GM12878 (cell line): ENCODE measurements at regions not wholly inside any gene's neighbourhood (a gene's known extent, or its start where the extent isn't known, plus 50 kb on each side); places are given as distances from the start of the nearest gene placed in this dataset.

ENCODE experiments used
- ATAC-seq: fragments of 200-7000 bp; cut with Tn5 transposase; 3 replicates; pipeline ENCODE4 v1.9.1; 2020; ENCODE audit warnings: mild to moderate bottlenecking, moderate library complexity
- BruUV-seq: library from RNA; stranded (reverse); fragments of 400-500 nt; replicated peaks from 2 replicates; lab custom pipeline; 2021; lab: Mats Ljungman, UMichigan
- CTCF ChIA-PET: fragments of 300-600 bp; sonication (Branson Sonifier 250); formaldehyde crosslinking; extraction: SDS; loops from one replicate; lab custom pipeline; 2021; ENCODE audit warnings: inconsistent platforms; lab: Yijun Ruan, JAX
- POLR2A ChIA-PET: fragments of 350-600 bp; formaldehyde crosslinking; extraction: SDS; loops from one replicate; lab custom pipeline; 2021; ENCODE audit warnings: inconsistent platforms; lab: Charles Lee
- RAD21 ChIA-PET: fragments of 300-600 bp; sonication (Branson Sonifier 250); formaldehyde crosslinking; loops from one replicate; lab custom pipeline; 2023; ENCODE audit warnings: antibody characterized with exemption; ENCODE audit not compliant: unreplicated experiment; lab: Charles Lee
- SMC1A ChIA-PET: fragments of 300-600 bp; sonication (Branson Sonifier 250); formaldehyde crosslinking; loops from one replicate; lab custom pipeline; 2023; ENCODE audit not compliant: unreplicated experiment, uncharacterized antibody; lab: Charles Lee
- DNase-seq: peaks from one replicate; pipeline ENCODE4 v3.0.0-alpha.2; 2011; ENCODE audit warnings: low read depth, low spot score
- FAIRE-seq: peaks from 3 replicates; lab custom pipeline; 2011; peaks lifted over from hg19 to GRCh38; lab: Jason Lieb, UNC
- H2AFZ ChIP-seq: 2 replicates; pipeline ENCODE4 v1.6.0; 2011; ENCODE audit warnings: low read depth, low read length, control low read depth; ENCODE audit not compliant: control insufficient read depth
- H3K27ac ChIP-seq: 2 replicates; pipeline ENCODE4 v1.5.1; 2011; ENCODE audit warnings: control low read depth; ENCODE audit not compliant: control insufficient read depth, insufficient read depth
- H3K27me3 ChIP-seq, 2 experiments: replicated peaks in 1 of 2; 2 replicates each; pipeline versions ENCODE4 v1.6.0 to v1.6.1; 2011; ENCODE audit warnings: low read length in 1 of 2; ENCODE audit not compliant: control insufficient read depth in 2 of 2, insufficient read depth in 2 of 2
- H3K36me3 ChIP-seq, 2 experiments: 2 replicates each; pipeline ENCODE4 v1.5.1; 2011; ENCODE audit warnings: low read length in 1 of 2; ENCODE audit not compliant: control insufficient read depth in 2 of 2, insufficient read depth in 2 of 2
- H3K4me1 ChIP-seq: 2 replicates; pipeline ENCODE4 v1.6.1; 2011; ENCODE audit warnings: mild to moderate bottlenecking, low read length, moderate library complexity, mixed read lengths; ENCODE audit not compliant: control insufficient read depth, insufficient read depth
- H3K4me2 ChIP-seq: 2 replicates; pipeline ENCODE4 v1.6.0; 2011; ENCODE audit warnings: control low read depth; ENCODE audit not compliant: control insufficient read depth, insufficient read depth
- H3K4me3 ChIP-seq: fragments of 200-600 bp; sonication (generic); 2 replicates; pipeline ENCODE4 v1.5.1; 2016
- H3K79me2 ChIP-seq: 2 replicates; pipeline ENCODE4 v1.6.0; 2011; ENCODE audit warnings: low read length; ENCODE audit not compliant: control insufficient read depth, insufficient read depth
- H3K9ac ChIP-seq: 2 replicates; pipeline ENCODE4 v1.8.0; 2011; ENCODE audit warnings: low read length, control low read depth, mixed read lengths; ENCODE audit not compliant: control insufficient read depth, insufficient read depth
- H3K9me3 ChIP-seq: replicated peaks from 3 replicates; pipeline ENCODE4 v1.5.1; 2011; ENCODE audit warnings: mild to moderate bottlenecking, low read length; ENCODE audit not compliant: control insufficient read depth, insufficient read depth
- H4K20me1 ChIP-seq: 2 replicates; pipeline ENCODE4 v1.6.0; 2011; ENCODE audit not compliant: control insufficient read depth, insufficient read depth
- ATF2 ChIP-seq: IDR thresholded peaks from 2 replicates; pipeline ENCODE4 v1.6.1; 2012; ENCODE audit warnings: low read length, inconsistent platforms
- IRF5 ChIP-seq: fragments of 450-650 bp; IDR thresholded peaks from 2 replicates; pipeline ENCODE4 v1.6.1; 2017; ENCODE audit warnings: borderline replicate concordance
- LARP7 ChIP-seq: fragments of 450-650 bp; IDR thresholded peaks from 2 replicates; pipeline ENCODE4 v1.6.1; 2017; ENCODE audit warnings: mild to moderate bottlenecking
- MEF2A ChIP-seq: IDR thresholded peaks from 2 replicates; pipeline ENCODE4 v1.6.1; 2011; ENCODE audit warnings: low read depth, mild to moderate bottlenecking, low read length, moderate library complexity; ENCODE audit not compliant: insufficient read depth
- MEF2B ChIP-seq: fragments of 450-650 bp; IDR thresholded peaks from 2 replicates; pipeline ENCODE4 v1.6.1; 2018; ENCODE audit warnings: mild to moderate bottlenecking, moderate library complexity; ENCODE audit not compliant: partially characterized antibody, poor library complexity, severe bottlenecking
- MTA3 ChIP-seq: IDR thresholded peaks from 2 replicates; pipeline ENCODE4 v1.6.1; 2012; ENCODE audit warnings: low read length, inconsistent platforms, borderline replicate concordance
- NBN ChIP-seq: fragments of 450-650 bp; IDR thresholded peaks from 2 replicates; pipeline ENCODE4 v1.6.1; 2016
- NFIC ChIP-seq: IDR thresholded peaks from 2 replicates; pipeline ENCODE4 v1.6.1; 2012; ENCODE audit warnings: low read depth, mild to moderate bottlenecking, inconsistent platforms, low read length, moderate library complexity
- NR2F1 ChIP-seq: fragments of 450-650 bp; conservative IDR thresholded peaks from 2 replicates; pipeline ENCODE4 v1.6.1; 2017; ENCODE audit warnings: mild to moderate bottlenecking
- RCOR1 ChIP-seq: conservative IDR thresholded peaks from 2 replicates; pipeline ENCODE4 v1.6.1; 2012; ENCODE audit warnings: low read depth, low read length, improper control_type of control experiment
- RELA ChIP-seq: fragments of 450-650 bp; IDR thresholded peaks from 2 replicates; pipeline ENCODE4 v1.8.0; 2014; ENCODE audit warnings: borderline replicate concordance; ENCODE audit not compliant: partially characterized antibody
- SMC3 ChIP-seq: IDR thresholded peaks from 2 replicates; pipeline ENCODE4 v1.6.1; 2011; ENCODE audit warnings: low read length, improper control_type of control experiment, borderline replicate concordance
- TBL1XR1 ChIP-seq: IDR thresholded peaks from 2 replicates; pipeline ENCODE4 v1.6.1; 2012; ENCODE audit warnings: low read depth, low read length, improper control_type of control experiment
- ZNF592 ChIP-seq: fragments of 450-650 bp; IDR thresholded peaks from 2 replicates; pipeline ENCODE4 v1.6.1; 2017; ENCODE audit warnings: mild to moderate bottlenecking, moderate library complexity
- ZSCAN29 ChIP-seq: fragments of 450-650 bp; IDR thresholded peaks from 2 replicates; pipeline ENCODE4 v1.6.1; 2017; ENCODE audit warnings: mild to moderate bottlenecking, moderate library complexity
- WGBS: methylation state at CpG from one replicate; pipeline ENCODE4 v1.1.6; 2016; ENCODE audit warnings: low lambda C conversion rate; ENCODE audit not compliant: insufficient replicate concordance, insufficient coverage; ENCODE audit errors: missing lambda C conversion rate; 5-methylcytosine and 5-hydroxymethylcytosine counted together
- in situ Hi-C: fragments of 300-500 bp; cut with MboI; formaldehyde crosslinking; loops from 9 replicates; pipeline ENCODE4 v1.14.3; 2018; ENCODE audit warnings: mixed read lengths
- intact Hi-C: fragments of 100-400 bp; cut with micrococcal nuclease; formaldehyde crosslinking; loops from one replicate; pipeline ENCODE4 v1.14.2; 2022; ENCODE audit not compliant: unreplicated experiment

- Histone ChIP-seq H3K27ac (no peak overlapping the region), H3K36me3 (no peaks in the 10 kb centered on the region), H3K79me2 (no peaks in the 10 kb centered on the region), H4K20me1 (no peaks in the 10 kb centered on the region), H3K4me1 (no peaks in the 10 kb centered on the region), H3K9me3 (no peaks in the 10 kb centered on the region), H3K27me3 (no peaks in the 10 kb centered on the region), H3K4me2 (no peak overlapping the region), H3K9ac (no peak overlapping the region), H2AFZ (no peak overlapping the region), H3K4me3 (no peak overlapping the region)
- WGBS, result 50% methylated on average over 1 of the region's 1 CpG
- POLR2A ChIA-PET, result no interaction called here
- intact Hi-C loops, result loop anchor here (10.0 kb wide), 1 partner anchor 605 kb away; no protein-coding TSS in a partner anchor
- BruUV-seq, result no TSS peak
- ATAC-seq, result no peak
- RAD21 ChIA-PET, result no interaction called here
- in situ Hi-C loops, result no loop called here
- no peak for TF ChIP-seq MTA3
- no peak for TF ChIP-seq LARP7
- no peak for TF ChIP-seq ATF2
- no peak for TF ChIP-seq SMC3
- TF ChIP-seq MEF2B, result no peak
- no peak for TF ChIP-seq RELA
- TF ChIP-seq ZNF592, result no peak
- no peak for TF ChIP-seq NR2F1
- TF ChIP-seq IRF5, result no peak
- no peak for TF ChIP-seq ZSCAN29
- no peak for TF ChIP-seq RCOR1
- no peak for TF ChIP-seq MEF2A
- no peak for TF ChIP-seq TBL1XR1
- no peak for TF ChIP-seq NBN
- no peak for TF ChIP-seq NFIC
- FAIRE-seq, result no peak
- SMC1A ChIA-PET, result no interaction called here
- no peak for DNase-seq
- CTCF ChIA-PET, result interaction anchor here (1.4 kb wide), 1 partner anchor 11 kb away, joined by 3 read pairs; no protein-coding TSS in a partner anchor
Measured at GRCh38 chr1:61579802-61580201, 145.1 kb downstream of the TM2D1 start.
